ENCODE measurements at regions not wholly inside any gene's neighbourhood (a gene's known extent, or its start where the extent isn't known, plus 50 kb on each side); places are given as distances from the start of the nearest gene placed in this dataset.
A peak's percentile ranks its signal among the peaks of the same experiment; 100 is the strongest.

DNA sequence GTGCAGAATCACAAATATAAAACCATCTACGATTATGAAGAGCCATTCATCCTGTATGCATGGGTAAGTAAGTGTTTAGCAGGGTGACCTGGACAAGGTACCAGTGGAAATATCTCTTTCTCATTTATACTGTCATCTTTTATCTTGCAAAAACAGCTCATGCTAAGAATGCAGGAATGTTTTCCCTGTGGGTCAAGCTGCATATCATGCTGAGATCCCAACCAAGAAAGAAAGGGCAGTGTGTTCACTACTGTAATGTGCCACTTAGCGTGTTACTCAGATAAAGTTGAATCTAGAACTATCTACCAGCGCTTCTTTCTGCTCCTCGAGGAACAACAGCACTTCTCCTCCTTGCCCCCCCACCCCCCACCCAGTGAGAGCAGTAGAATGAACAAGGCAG is 212.7 kb upstream of the TBL1X start (continued):
- TF ChIP-seq, protein P1, sequence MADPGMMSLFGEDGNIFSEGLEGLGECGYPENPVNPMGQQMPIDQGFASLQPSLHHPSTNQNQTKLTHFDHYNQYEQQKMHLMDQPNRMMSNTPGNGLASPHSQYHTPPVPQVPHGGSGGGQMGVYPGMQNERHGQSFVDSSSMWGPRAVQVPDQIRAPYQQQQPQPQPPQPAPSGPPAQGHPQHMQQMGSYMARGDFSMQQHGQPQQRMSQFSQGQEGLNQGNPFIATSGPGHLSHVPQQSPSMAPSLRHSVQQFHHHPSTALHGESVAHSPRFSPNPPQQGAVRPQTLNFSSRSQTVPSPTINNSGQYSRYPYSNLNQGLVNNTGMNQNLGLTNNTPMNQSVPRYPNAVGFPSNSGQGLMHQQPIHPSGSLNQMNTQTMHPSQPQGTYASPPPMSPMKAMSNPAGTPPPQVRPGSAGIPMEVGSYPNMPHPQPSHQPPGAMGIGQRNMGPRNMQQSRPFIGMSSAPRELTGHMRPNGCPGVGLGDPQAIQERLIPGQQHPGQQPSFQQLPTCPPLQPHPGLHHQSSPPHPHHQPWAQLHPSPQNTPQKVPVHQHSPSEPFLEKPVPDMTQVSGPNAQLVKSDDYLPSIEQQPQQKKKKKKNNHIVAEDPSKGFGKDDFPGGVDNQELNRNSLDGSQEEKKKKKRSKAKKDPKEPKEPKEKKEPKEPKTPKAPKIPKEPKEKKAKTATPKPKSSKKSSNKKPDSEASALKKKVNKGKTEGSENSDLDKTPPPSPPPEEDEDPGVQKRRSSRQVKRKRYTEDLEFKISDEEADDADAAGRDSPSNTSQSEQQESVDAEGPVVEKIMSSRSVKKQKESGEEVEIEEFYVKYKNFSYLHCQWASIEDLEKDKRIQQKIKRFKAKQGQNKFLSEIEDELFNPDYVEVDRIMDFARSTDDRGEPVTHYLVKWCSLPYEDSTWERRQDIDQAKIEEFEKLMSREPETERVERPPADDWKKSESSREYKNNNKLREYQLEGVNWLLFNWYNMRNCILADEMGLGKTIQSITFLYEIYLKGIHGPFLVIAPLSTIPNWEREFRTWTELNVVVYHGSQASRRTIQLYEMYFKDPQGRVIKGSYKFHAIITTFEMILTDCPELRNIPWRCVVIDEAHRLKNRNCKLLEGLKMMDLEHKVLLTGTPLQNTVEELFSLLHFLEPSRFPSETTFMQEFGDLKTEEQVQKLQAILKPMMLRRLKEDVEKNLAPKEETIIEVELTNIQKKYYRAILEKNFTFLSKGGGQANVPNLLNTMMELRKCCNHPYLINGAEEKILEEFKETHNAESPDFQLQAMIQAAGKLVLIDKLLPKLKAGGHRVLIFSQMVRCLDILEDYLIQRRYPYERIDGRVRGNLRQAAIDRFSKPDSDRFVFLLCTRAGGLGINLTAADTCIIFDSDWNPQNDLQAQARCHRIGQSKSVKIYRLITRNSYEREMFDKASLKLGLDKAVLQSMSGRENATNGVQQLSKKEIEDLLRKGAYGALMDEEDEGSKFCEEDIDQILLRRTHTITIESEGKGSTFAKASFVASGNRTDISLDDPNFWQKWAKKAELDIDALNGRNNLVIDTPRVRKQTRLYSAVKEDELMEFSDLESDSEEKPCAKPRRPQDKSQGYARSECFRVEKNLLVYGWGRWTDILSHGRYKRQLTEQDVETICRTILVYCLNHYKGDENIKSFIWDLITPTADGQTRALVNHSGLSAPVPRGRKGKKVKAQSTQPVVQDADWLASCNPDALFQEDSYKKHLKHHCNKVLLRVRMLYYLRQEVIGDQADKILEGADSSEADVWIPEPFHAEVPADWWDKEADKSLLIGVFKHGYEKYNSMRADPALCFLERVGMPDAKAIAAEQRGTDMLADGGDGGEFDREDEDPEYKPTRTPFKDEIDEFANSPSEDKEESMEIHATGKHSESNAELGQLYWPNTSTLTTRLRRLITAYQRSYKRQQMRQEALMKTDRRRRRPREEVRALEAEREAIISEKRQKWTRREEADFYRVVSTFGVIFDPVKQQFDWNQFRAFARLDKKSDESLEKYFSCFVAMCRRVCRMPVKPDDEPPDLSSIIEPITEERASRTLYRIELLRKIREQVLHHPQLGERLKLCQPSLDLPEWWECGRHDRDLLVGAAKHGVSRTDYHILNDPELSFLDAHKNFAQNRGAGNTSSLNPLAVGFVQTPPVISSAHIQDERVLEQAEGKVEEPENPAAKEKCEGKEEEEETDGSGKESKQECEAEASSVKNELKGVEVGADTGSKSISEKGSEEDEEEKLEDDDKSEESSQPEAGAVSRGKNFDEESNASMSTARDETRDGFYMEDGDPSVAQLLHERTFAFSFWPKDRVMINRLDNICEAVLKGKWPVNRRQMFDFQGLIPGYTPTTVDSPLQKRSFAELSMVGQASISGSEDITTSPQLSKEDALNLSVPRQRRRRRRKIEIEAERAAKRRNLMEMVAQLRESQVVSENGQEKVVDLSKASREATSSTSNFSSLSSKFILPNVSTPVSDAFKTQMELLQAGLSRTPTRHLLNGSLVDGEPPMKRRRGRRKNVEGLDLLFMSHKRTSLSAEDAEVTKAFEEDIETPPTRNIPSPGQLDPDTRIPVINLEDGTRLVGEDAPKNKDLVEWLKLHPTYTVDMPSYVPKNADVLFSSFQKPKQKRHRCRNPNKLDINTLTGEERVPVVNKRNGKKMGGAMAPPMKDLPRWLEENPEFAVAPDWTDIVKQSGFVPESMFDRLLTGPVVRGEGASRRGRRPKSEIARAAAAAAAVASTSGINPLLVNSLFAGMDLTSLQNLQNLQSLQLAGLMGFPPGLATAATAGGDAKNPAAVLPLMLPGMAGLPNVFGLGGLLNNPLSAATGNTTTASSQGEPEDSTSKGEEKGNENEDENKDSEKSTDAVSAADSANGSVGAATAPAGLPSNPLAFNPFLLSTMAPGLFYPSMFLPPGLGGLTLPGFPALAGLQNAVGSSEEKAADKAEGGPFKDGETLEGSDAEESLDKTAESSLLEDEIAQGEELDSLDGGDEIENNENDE (IDR thresholded peaks at IDR 0.05; ENCODE audit: insufficient replicate concordance, low read length), result peak; percentile 26
